ENCODE measurements at regions not wholly inside any gene's neighbourhood (a gene's known extent, or its start where the extent isn't known, plus 50 kb on each side); places are given as distances from the start of the nearest gene placed in this dataset.

- Histone ChIP-seq H4K20me1 (ENCODE audit: insufficient read depth, low read length) (no peaks in the 10 kb centered on the region), H3K9me3 (replicated peaks; ENCODE audit: insufficient read depth, low read length) (no peaks in the 10 kb centered on the region), H3K4me1 (ENCODE audit: low read length) (no peaks in the 10 kb centered on the region), H3K4me2 (ENCODE audit: low read depth, low read length) (no peak overlapping the region), H3K27me3 (replicated peaks; ENCODE audit: insufficient read depth, low read length) (no peaks in the 10 kb centered on the region), H3K9me2 (replicated peaks; ENCODE audit: insufficient read depth, low read length) (no peaks in the 10 kb centered on the region), H2AFZ (ENCODE audit: low read length) (no peak overlapping the region), H3K27ac (ENCODE audit: low read length) (no peak overlapping the region), H3K4me3 (ENCODE audit: low read length) (no peak overlapping the region), H3F3A (ENCODE audit: insufficient read depth, low read length) (no peaks in the 10 kb centered on the region), H3K36me3 (replicated peaks; ENCODE audit: insufficient read depth, low read length) (no peaks in the 10 kb centered on the region), H3K79me2 (ENCODE audit: low read length) (no peaks in the 10 kb centered on the region), H3K9ac (ENCODE audit: low read length) (no peak overlapping the region)
- DNase-seq: no peak
- TF ChIP-seq EZH2phosphoT487 (IDR thresholded peaks at IDR 0.05; ENCODE audit: low read length) (no peak), EZH2 (optimal IDR thresholded peaks at IDR 0.05; ENCODE audit: low read depth, low read length) (no peak), CTCF (IDR thresholded peaks at IDR 0.05; ENCODE audit: low read length) (no peak)
Measured at GRCh38 chr2:41355794-41356193, 692.0 kb upstream of the PKDCC start.

- TF ChIP-seq EZH2phosphoT487 (IDR thresholded peaks at IDR 0.05; ENCODE audit: low read length) (no peak), CTCF (IDR thresholded peaks at IDR 0.05; ENCODE audit: low read length) (no peak), EZH2 (optimal IDR thresholded peaks at IDR 0.05; ENCODE audit: low read depth, low read length) (no peak)
- Histone ChIP-seq H3K27me3 (replicated peaks; ENCODE audit: insufficient read depth, low read length) (no peaks in the 10 kb centered on the region), H3K9me3 (replicated peaks; ENCODE audit: insufficient read depth, low read length) (no peaks in the 10 kb centered on the region), H3K4me1 (ENCODE audit: low read length) (no peaks in the 10 kb centered on the region), H2AFZ (ENCODE audit: low read length) (no peak overlapping the region), H3K79me2 (ENCODE audit: low read length) (no peaks in the 10 kb centered on the region), H3K4me3 (ENCODE audit: low read length) (no peak overlapping the region), H4K20me1 (ENCODE audit: insufficient read depth, low read length) (no peaks in the 10 kb centered on the region), H3K4me2 (ENCODE audit: low read depth, low read length) (no peak overlapping the region), H3K36me3 (replicated peaks; ENCODE audit: insufficient read depth, low read length) (no peaks in the 10 kb centered on the region), H3K9me2 (replicated peaks; ENCODE audit: insufficient read depth, low read length) (no peaks in the 10 kb centered on the region), H3K9ac (ENCODE audit: low read length) (no peak overlapping the region), H3K27ac (ENCODE audit: low read length) (no peak overlapping the region), H3F3A (ENCODE audit: insufficient read depth, low read length) (no peaks in the 10 kb centered on the region)
- no peak for DNase-seq
Measured at GRCh38 chr2:41364842-41365241, 683.0 kb upstream of the PKDCC start.

- no peaks in the 10 kb centered on the region for H3K4me1 ChIP-seq (ENCODE audit: low read length)
- no peaks in the 10 kb centered on the region for H3K36me3 ChIP-seq (replicated peaks; ENCODE audit: insufficient read depth, low read length)
- no peak overlapping the region for H2AFZ ChIP-seq (ENCODE audit: low read length)
- DNase-seq: no peak
- TF ChIP-seq EZH2 (optimal IDR thresholded peaks at IDR 0.05; ENCODE audit: low read depth, low read length): no peak
- no peak for TF ChIP-seq CTCF (IDR thresholded peaks at IDR 0.05; ENCODE audit: low read length)
- TF ChIP-seq EZH2phosphoT487 (IDR thresholded peaks at IDR 0.05; ENCODE audit: low read length): no peak
- H4K20me1 ChIP-seq (ENCODE audit: insufficient read depth, low read length): no peaks in the 10 kb centered on the region
- no peaks in the 10 kb centered on the region for H3K27me3 ChIP-seq (replicated peaks; ENCODE audit: insufficient read depth, low read length)
- no peaks in the 10 kb centered on the region for H3K9me3 ChIP-seq (replicated peaks; ENCODE audit: insufficient read depth, low read length)
- no peaks in the 10 kb centered on the region for H3K79me2 ChIP-seq (ENCODE audit: low read length)
- no peaks in the 10 kb centered on the region for H3F3A ChIP-seq (ENCODE audit: insufficient read depth, low read length)
- H3K9me2 ChIP-seq (replicated peaks; ENCODE audit: insufficient read depth, low read length): no peaks in the 10 kb centered on the region
- H3K9ac ChIP-seq (ENCODE audit: low read length): no peak overlapping the region
- H3K4me3 ChIP-seq (ENCODE audit: low read length): no peak overlapping the region
- no peak overlapping the region for H3K4me2 ChIP-seq (ENCODE audit: low read depth, low read length)
- no peak overlapping the region for H3K27ac ChIP-seq (ENCODE audit: low read length)
Measured at GRCh38 chr2:41375901-41376300, 671.9 kb upstream of the PKDCC start.

Data from MM.1S (cell line).